GM19351 (cell line): ENCODE measurements at regions not wholly inside any gene's neighbourhood (a gene's known extent, or its start where the extent isn't known, plus 50 kb on each side); places are given as distances from the start of the nearest gene placed in this dataset.
"Not testable (repeated sequence)": the region's sequence is repeated elsewhere in the genome, so short reads cannot be mapped to it uniquely, and the experiment has no call there.

ENCODE experiments used
- ATAC-seq: cut with Tn5 transposase; IDR thresholded peaks from one replicate; pipeline ENCODE4 v1.9.1; 2021; ENCODE audit warnings: mild to moderate bottlenecking, moderate library complexity; ENCODE audit not compliant: unreplicated experiment

GRCh38 chr4:55249476-55249875 lies 96.6 kb upstream of the SRD5A3 start:
- ATAC-seq: no peak

- ATAC-seq: no peak
Measured at GRCh38 chr4:55251342-55251741, 94.7 kb upstream of the SRD5A3 start.

GRCh38 chr4:55251896-55252295 lies 94.1 kb upstream of the SRD5A3 start:
- ATAC-seq: no peak

GRCh38 chr4:55253948-55254593 lies 92.0 kb upstream of the SRD5A3 start:
- ATAC-seq: no peak

GRCh38 chr4:55255179-55255578 lies 90.9 kb upstream of the SRD5A3 start:
- no peak for ATAC-seq

GRCh38 chr4:55256787-55257186 lies 89.3 kb upstream of the SRD5A3 start:
- ATAC-seq: no peak

- no peak for ATAC-seq
Measured at GRCh38 chr4:55258152-55258865, 87.7 kb upstream of the SRD5A3 start.

GRCh38 chr4:55259294-55259693 lies 86.7 kb upstream of the SRD5A3 start:
- ATAC-seq: no peak

GRCh38 chr4:55269470-55269869 lies 76.6 kb upstream of the SRD5A3 start:
- no peak for ATAC-seq

- no peak for ATAC-seq
Measured at GRCh38 chr4:55269995-55270394, 76.0 kb upstream of the SRD5A3 start.

- no peak for ATAC-seq
Measured at GRCh38 chr4:55270481-55270880, 75.6 kb upstream of the SRD5A3 start.

GRCh38 chr4:55272102-55272501 lies 73.9 kb upstream of the SRD5A3 start:
- ATAC-seq: no peak

- no peak for ATAC-seq
Measured at GRCh38 chr4:55272589-55272988, 73.5 kb upstream of the SRD5A3 start.

- ATAC-seq: no peak
Measured at GRCh38 chr4:55277011-55277410, 69.0 kb upstream of the SRD5A3 start.

GRCh38 chr4:55278316-55278715 lies 67.7 kb upstream of the SRD5A3 start:
- no peak for ATAC-seq

GRCh38 chr4:55280474-55280873 lies 65.6 kb upstream of the SRD5A3 start:
- ATAC-seq: not testable (repeated sequence)

GRCh38 chr4:55281118-55281683 lies 64.8 kb upstream of the SRD5A3 start:
- not testable (repeated sequence) for ATAC-seq

- ATAC-seq: no peak
Measured at GRCh38 chr4:55284331-55284730, 61.7 kb upstream of the SRD5A3 start.

- ATAC-seq: no peak
Measured at GRCh38 chr4:55291227-55291640, 54.8 kb upstream of the SRD5A3 start.

- no peak for ATAC-seq
Measured at GRCh38 chr4:55296096-55296495, 49.9 kb upstream of the SRD5A3 start.
